ENCODE measurements at regions not wholly inside any gene's neighbourhood (a gene's known extent, or its start where the extent isn't known, plus 50 kb on each side); places are given as distances from the start of the nearest gene placed in this dataset.
"Not testable (repeated sequence)": the region's sequence is repeated elsewhere in the genome, so short reads cannot be mapped to it uniquely, and the experiment has no call there.

- TF ChIP-seq CTCF (IDR thresholded peaks at IDR 0.05), result no peak
- DNase-seq (no peak), ATAC-seq (no peak)
- H3K27me3 ChIP-seq (ENCODE audit: insufficient read depth in 3 of 3, low read length in 2 of 3), result no peaks in the 10 kb centered on the region
- no peaks in the 10 kb centered on the region for H3K9me3 ChIP-seq
- no peaks in the 10 kb centered on the region for H3K36me3 ChIP-seq (ENCODE audit: insufficient read depth in 1 of 2, low read depth in 1 of 2)
- no peak overlapping the region for H3K27ac ChIP-seq
- WGBS, 3 donors, result 70 to 82% (median 74%) methylated on average over 6 of the region's 6 CpGs
- intact Hi-C loops (cut with DNase I), result no loop called here
- H3K4me3 ChIP-seq, result no peak overlapping the region
- H3K4me1 ChIP-seq, result no peaks in the 10 kb centered on the region
Observed at GRCh38 chr1:219708919-219709543, 96.1 kb upstream of the ZC3H11B start.

- H3K4me3 ChIP-seq; ATAC-seq; DNase-seq; H3K27ac ChIP-seq; H3K4me1 ChIP-seq; H3K9me3 ChIP-seq; H3K27me3 ChIP-seq (ENCODE audit: insufficient read depth in 3 of 3, low read length in 2 of 3); intact Hi-C loops (cut with DNase I); H3K36me3 ChIP-seq (ENCODE audit: insufficient read depth in 1 of 2, low read depth in 1 of 2): not testable (repeated sequence)
- WGBS, 3 donors, result 78 to 91% (median 83%) methylated on average over 1 of the region's 1 CpG
Observed at GRCh38 chr1:219707885-219708284, 95.0 kb upstream of the ZC3H11B start.

- WGBS, 3 donors, result 82 to 87% (median 82%) methylated on average over 3 of the region's 3 CpGs
- H3K4me3 ChIP-seq; ATAC-seq; H3K27ac ChIP-seq; H3K27me3 ChIP-seq (ENCODE audit: insufficient read depth in 3 of 3, low read length in 2 of 3); intact Hi-C loops (cut with DNase I); H3K9me3 ChIP-seq; DNase-seq; H3K36me3 ChIP-seq (ENCODE audit: insufficient read depth in 1 of 2, low read depth in 1 of 2); H3K4me1 ChIP-seq: not testable (repeated sequence)
Observed at GRCh38 chr1:219704331-219704730, 91.4 kb upstream of the ZC3H11B start.

- no peak for ATAC-seq
- H3K36me3 ChIP-seq (ENCODE audit: insufficient read depth in 1 of 2, low read depth in 1 of 2), result no peaks in the 10 kb centered on the region
- DNase-seq, result no peak
- H3K27me3 ChIP-seq (ENCODE audit: insufficient read depth in 3 of 3, low read length in 2 of 3), result no peaks in the 10 kb centered on the region
- no peaks in the 10 kb centered on the region for H3K9me3 ChIP-seq
- intact Hi-C loops (cut with DNase I), result no loop called here
- H3K4me3 ChIP-seq, result no peak overlapping the region
- WGBS, 3 donors, result 88 to 90% (median 89%) methylated on average over 3 of the region's 3 CpGs
- no peaks in the 10 kb centered on the region for H3K4me1 ChIP-seq
- TF ChIP-seq CTCF (IDR thresholded peaks at IDR 0.05), result no peak
- no peak overlapping the region for H3K27ac ChIP-seq
Observed at GRCh38 chr1:219703368-219703639, 90.4 kb upstream of the ZC3H11B start.

- no peaks in the 10 kb centered on the region for H3K4me1 ChIP-seq
- no peaks in the 10 kb centered on the region for H3K9me3 ChIP-seq
- no peaks in the 10 kb centered on the region for H3K36me3 ChIP-seq (ENCODE audit: insufficient read depth in 1 of 2, low read depth in 1 of 2)
- H3K27me3 ChIP-seq (ENCODE audit: insufficient read depth in 3 of 3, low read length in 2 of 3), result no peaks in the 10 kb centered on the region
- DNase-seq (no peak), ATAC-seq (no peak)
- WGBS, 3 donors, result 63 to 80% (median 71%) methylated on average over 3 of the region's 3 CpGs
- intact Hi-C loops (cut with DNase I), result no loop called here
- no peak for TF ChIP-seq CTCF (IDR thresholded peaks at IDR 0.05)
- no peak overlapping the region for H3K27ac ChIP-seq
- no peak overlapping the region for H3K4me3 ChIP-seq
Observed at GRCh38 chr1:219701476-219701875, 88.6 kb upstream of the ZC3H11B start.

- no peaks in the 10 kb centered on the region for H3K27me3 ChIP-seq (ENCODE audit: insufficient read depth in 3 of 3, low read length in 2 of 3)
- 89 to 94% (median 90%) methylated on average over 5 of the region's 5 CpGs for WGBS, 3 donors
- H3K4me3 ChIP-seq, result no peak overlapping the region
- ATAC-seq (no peak), DNase-seq (no peak)
- no peak overlapping the region for H3K27ac ChIP-seq
- no peak for TF ChIP-seq CTCF (IDR thresholded peaks at IDR 0.05)
- no peaks in the 10 kb centered on the region for H3K4me1 ChIP-seq
- H3K36me3 ChIP-seq (ENCODE audit: insufficient read depth in 1 of 2, low read depth in 1 of 2), result no peaks in the 10 kb centered on the region
- intact Hi-C loops (cut with DNase I), result no loop called here
- no peaks in the 10 kb centered on the region for H3K9me3 ChIP-seq
Observed at GRCh38 chr1:219699870-219700269, 87.0 kb upstream of the ZC3H11B start.

Data from psoas muscle (tissue), 7 donors.